ENCODE measurements at regions not wholly inside any gene's neighbourhood (a gene's known extent, or its start where the extent isn't known, plus 50 kb on each side); places are given as distances from the start of the nearest gene placed in this dataset.

GRCh38 chr7:101684983-101685330 lies 55.9 kb upstream of the MYL10 start:
- ChIA-PET POLR2A (ENCODE audit: unreplicated experiment) (no interaction called here), CTCF (no interaction called here)
- Histone ChIP-seq H3K9me3 (ENCODE audit: insufficient read depth, low read depth) (no peaks in the 10 kb centered on the region), H4K20me1 (ENCODE audit: insufficient read depth) (no peaks in the 10 kb centered on the region), H3K4me3 (no peak overlapping the region), H3K79me2 (ENCODE audit: low read depth) (no peaks in the 10 kb centered on the region), H3K27me3 (ENCODE audit: insufficient read depth, low read depth) (no peaks in the 10 kb centered on the region), H3K4me1 (replicated peaks; ENCODE audit: insufficient read depth) (peaks cover 18% of the 10 kb centered on the region), H2AFZ (no peak overlapping the region), H3K27ac (no peak overlapping the region), H3K9me2 (ENCODE audit: insufficient read depth) (no peaks in the 10 kb centered on the region), H3K36me3 (ENCODE audit: low read depth) (no peaks in the 10 kb centered on the region), H3K4me2 (no peak overlapping the region), H3F3A (ENCODE audit: insufficient read depth, low read depth) (peaks cover 12% of the 10 kb centered on the region; the same call in 1 of the 2 replicates)
- intact Hi-C loops (cut with micrococcal nuclease; ENCODE audit: unreplicated experiment): loop anchor here (5.0 kb wide), 1 partner anchor 172 kb away; no protein-coding TSS in a partner anchor
- BruUV-seq (replicated peaks): no TSS peak
- DNase-seq: no peak
- TF ChIP-seq CTCF (conservative IDR thresholded peaks at IDR 0.05): no peak
- TF ChIP-seq EZH2 (IDR thresholded peaks at IDR 0.05; ENCODE audit: low read depth): no peak

GRCh38 chr7:101686030-101686429 lies 56.9 kb upstream of the MYL10 start:
- intact Hi-C loops (cut with micrococcal nuclease; ENCODE audit: unreplicated experiment): loop anchor here (5.0 kb wide), 1 partner anchor 171 kb away; no protein-coding TSS in a partner anchor
- CTCF ChIA-PET: interaction anchor here (0.7 kb wide), 1 partner anchor 83 kb away, joined by 19 read pairs; no protein-coding TSS in a partner anchor

GRCh38 chr7:101687081-101687480 lies 58.0 kb upstream of the MYL10 start:
- POLR2A ChIA-PET (ENCODE audit: unreplicated experiment): no interaction called here
- Histone ChIP-seq H3K27me3 (ENCODE audit: insufficient read depth, low read depth) (no peaks in the 10 kb centered on the region), H4K20me1 (ENCODE audit: insufficient read depth) (no peaks in the 10 kb centered on the region), H3K36me3 (ENCODE audit: low read depth) (no peaks in the 10 kb centered on the region), H3K9me3 (ENCODE audit: insufficient read depth, low read depth) (no peaks in the 10 kb centered on the region), H3K79me2 (ENCODE audit: low read depth) (no peaks in the 10 kb centered on the region), H3K4me1 (replicated peaks; ENCODE audit: insufficient read depth) (peaks cover 4% of the 10 kb centered on the region), H3K27ac (no peak overlapping the region), H2AFZ (no peak overlapping the region), H3F3A (ENCODE audit: insufficient read depth, low read depth) (peaks cover 6% of the 10 kb centered on the region; the same call in 1 of the 2 replicates), H3K9me2 (ENCODE audit: insufficient read depth) (no peaks in the 10 kb centered on the region), H3K4me2 (no peak overlapping the region), H3K4me3 (no peak overlapping the region)
- CTCF ChIA-PET: interaction anchor here (0.6 kb wide), 1 partner anchor 84 kb away, joined by 12 read pairs; no protein-coding TSS in a partner anchor
- TF ChIP-seq EZH2 (IDR thresholded peaks at IDR 0.05; ENCODE audit: low read depth): no peak
- TF ChIP-seq CTCF (conservative IDR thresholded peaks at IDR 0.05): no peak
- intact Hi-C loops (cut with micrococcal nuclease; ENCODE audit: unreplicated experiment): loop anchor here (5.0 kb wide), 1 partner anchor 170 kb away; no protein-coding TSS in a partner anchor
- no peak for DNase-seq
- no TSS peak for BruUV-seq (replicated peaks)

More at GRCh38 chr7:101686030-101686429, 56.9 kb upstream of the MYL10 start:
- no peaks in the 10 kb centered on the region for H3K36me3 ChIP-seq (ENCODE audit: low read depth)
- H3K9me3 ChIP-seq (ENCODE audit: insufficient read depth, low read depth): no peaks in the 10 kb centered on the region
- H3K9me2 ChIP-seq (ENCODE audit: insufficient read depth): no peaks in the 10 kb centered on the region
- H4K20me1 ChIP-seq (ENCODE audit: insufficient read depth): no peaks in the 10 kb centered on the region
- H3K79me2 ChIP-seq (ENCODE audit: low read depth): no peaks in the 10 kb centered on the region
- H2AFZ ChIP-seq: no peak overlapping the region
- no peak overlapping the region for H3K27ac ChIP-seq
- no peak overlapping the region for H3K4me3 ChIP-seq
- DNase-seq: no peak
- peaks cover 11% of the 10 kb centered on the region for H3K4me1 ChIP-seq (replicated peaks; ENCODE audit: insufficient read depth)
- TF ChIP-seq CTCF (conservative IDR thresholded peaks at IDR 0.05) (no peak), EZH2 (IDR thresholded peaks at IDR 0.05; ENCODE audit: low read depth) (no peak)
- BruUV-seq (replicated peaks): no TSS peak
- no peaks in the 10 kb centered on the region for H3K27me3 ChIP-seq (ENCODE audit: insufficient read depth, low read depth)
- H3K4me2 ChIP-seq: no peak overlapping the region
- POLR2A ChIA-PET (ENCODE audit: unreplicated experiment): no interaction called here
- peaks cover 12% of the 10 kb centered on the region; the same call in 1 of the 2 replicates for H3F3A ChIP-seq (ENCODE audit: insufficient read depth, low read depth)
